Hepatocyte (in vitro differentiated cells): ENCODE measurements at regions not wholly inside any gene's neighbourhood (a gene's known extent, or its start where the extent isn't known, plus 50 kb on each side); places are given as distances from the start of the nearest gene placed in this dataset.
A peak's percentile ranks its signal among the peaks of the same experiment; 100 is the strongest.

ENCODE experiments used
- DNase-seq: peaks from one replicate; pipeline ENCODE4 v3.0.0-alpha.2; 2016; ENCODE audit warnings: low spot score
- H2AFZ ChIP-seq: fragments of 200-600 bp; sonication (generic); 2 replicates; pipeline ENCODE4 v1.6.0; 2016; ENCODE audit warnings: antibody characterized with exemption, mild to moderate bottlenecking
- H3K27ac ChIP-seq: fragments of 200-600 bp; sonication (generic); 2 replicates; pipeline ENCODE4 v1.5.1; 2016; ENCODE audit warnings: mild to moderate bottlenecking
- H3K27me3 ChIP-seq: fragments of 200-600 bp; sonication (generic); 2 replicates; pipeline ENCODE4 v1.6.1; 2016
- H3K36me3 ChIP-seq: fragments of 200-600 bp; sonication (generic); replicated peaks from 2 replicates; pipeline ENCODE4 v1.5.1; 2016; ENCODE audit warnings: low read depth; ENCODE audit not compliant: insufficient read depth
- H3K4me1 ChIP-seq: fragments of 200-600 bp; sonication (generic); 2 replicates; pipeline ENCODE4 v1.5.1; 2016; ENCODE audit warnings: mild to moderate bottlenecking, moderate library complexity; ENCODE audit not compliant: insufficient read depth
- H3K4me2 ChIP-seq: fragments of 200-600 bp; sonication (generic); 2 replicates; pipeline ENCODE4 v1.6.0; 2016
- H3K4me3 ChIP-seq: fragments of 200-600 bp; sonication (generic); 2 replicates; pipeline ENCODE4 v1.5.1; 2016; ENCODE audit warnings: mild to moderate bottlenecking
- H3K79me2 ChIP-seq: fragments of 200-600 bp; sonication (generic); 2 replicates; pipeline ENCODE4 v1.6.0; 2017; ENCODE audit warnings: mild to moderate bottlenecking
- H3K9me2 ChIP-seq: fragments of 200-600 bp; sonication (generic); replicated peaks from 2 replicates; pipeline ENCODE4 v1.6.0; 2017; ENCODE audit warnings: mild to moderate bottlenecking; ENCODE audit not compliant: insufficient read depth
- H3K9me3 ChIP-seq: fragments of 200-600 bp; sonication (generic); 2 replicates; pipeline ENCODE4 v1.5.1; 2016; ENCODE audit warnings: low read depth, mild to moderate bottlenecking
- H4K20me1 ChIP-seq: fragments of 200-600 bp; sonication (generic); 2 replicates; pipeline ENCODE4 v1.6.0; 2016; ENCODE audit warnings: mild to moderate bottlenecking; ENCODE audit not compliant: insufficient read depth, poor library complexity, severe bottlenecking
- EZH2 ChIP-seq: fragments of 200-600 bp; sonication (generic); IDR thresholded peaks from 2 replicates; pipeline ENCODE4 v1.6.1; 2016; ENCODE audit warnings: antibody characterized with exemption, mild to moderate bottlenecking, borderline replicate concordance
- EZH2phosphoT487 ChIP-seq: fragments of 200-600 bp; sonication (generic); IDR thresholded peaks from one replicate; pipeline ENCODE4 v1.6.1; 2018; ENCODE audit warnings: antibody characterized with exemption, mild to moderate bottlenecking, low read depth, moderate library complexity; ENCODE audit not compliant: unreplicated experiment, severe bottlenecking
- WGBS: methylation state at CpG from one replicate; pipeline ENCODE4 v1.1.6; 2016; ENCODE audit warnings: low lambda C conversion rate; ENCODE audit errors: missing lambda C conversion rate; 5-methylcytosine and 5-hydroxymethylcytosine counted together
- TF ChIP-seq, protein P1 (sequence below): fragments of 200-600 bp; sonication (generic); IDR thresholded peaks from 2 replicates; pipeline ENCODE4 v1.5.1; 2016; ENCODE audit warnings: antibody characterized with exemption, mild to moderate bottlenecking; ENCODE audit not compliant: poor library complexity

DNA sequence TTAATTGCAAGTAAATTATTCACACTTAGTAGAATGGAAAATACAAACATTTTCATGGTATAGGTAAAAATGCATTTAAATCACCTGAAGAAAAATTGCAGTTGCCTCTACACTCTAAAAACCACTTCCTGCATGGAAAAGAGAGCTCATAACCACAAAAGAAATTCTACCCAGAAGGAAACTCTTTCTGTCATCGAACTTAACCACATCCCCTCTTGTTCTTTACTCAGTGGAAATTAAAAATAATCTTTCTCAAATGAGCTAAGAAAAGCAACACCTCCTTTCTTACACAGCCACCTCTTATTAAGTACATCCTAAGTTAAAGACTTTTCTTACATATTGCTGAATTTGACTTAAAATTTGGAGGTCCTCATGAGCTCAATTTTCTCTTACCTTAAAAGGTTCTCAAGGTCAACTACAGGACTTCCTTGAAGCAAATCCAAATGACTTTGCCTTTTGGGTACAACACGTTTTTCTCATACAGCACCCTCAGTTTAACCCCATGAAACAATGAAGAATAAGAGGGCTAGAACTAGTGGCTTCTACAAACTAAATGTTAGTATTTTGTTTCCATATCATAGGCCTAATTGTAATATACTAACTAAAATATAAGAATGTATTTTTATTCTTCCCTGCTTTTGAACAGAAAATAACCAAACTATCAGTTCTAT is 109.1 kb upstream of the CRIM1 start:
- no peaks in the 10 kb centered on the region for H3K36me3 ChIP-seq
- no peaks in the 10 kb centered on the region for H3K79me2 ChIP-seq
- H4K20me1 ChIP-seq: no peaks in the 10 kb centered on the region
- no peak overlapping the region for H3K4me2 ChIP-seq
- 82% methylated on average over 2 of the region's 2 CpGs for WGBS
- no peaks in the 10 kb centered on the region for H3K4me1 ChIP-seq
- no peaks in the 10 kb centered on the region for H3K27me3 ChIP-seq
- H3K9me2 ChIP-seq: no peaks in the 10 kb centered on the region
- no peak for TF ChIP-seq EZH2
- TF ChIP-seq, protein P1, sequence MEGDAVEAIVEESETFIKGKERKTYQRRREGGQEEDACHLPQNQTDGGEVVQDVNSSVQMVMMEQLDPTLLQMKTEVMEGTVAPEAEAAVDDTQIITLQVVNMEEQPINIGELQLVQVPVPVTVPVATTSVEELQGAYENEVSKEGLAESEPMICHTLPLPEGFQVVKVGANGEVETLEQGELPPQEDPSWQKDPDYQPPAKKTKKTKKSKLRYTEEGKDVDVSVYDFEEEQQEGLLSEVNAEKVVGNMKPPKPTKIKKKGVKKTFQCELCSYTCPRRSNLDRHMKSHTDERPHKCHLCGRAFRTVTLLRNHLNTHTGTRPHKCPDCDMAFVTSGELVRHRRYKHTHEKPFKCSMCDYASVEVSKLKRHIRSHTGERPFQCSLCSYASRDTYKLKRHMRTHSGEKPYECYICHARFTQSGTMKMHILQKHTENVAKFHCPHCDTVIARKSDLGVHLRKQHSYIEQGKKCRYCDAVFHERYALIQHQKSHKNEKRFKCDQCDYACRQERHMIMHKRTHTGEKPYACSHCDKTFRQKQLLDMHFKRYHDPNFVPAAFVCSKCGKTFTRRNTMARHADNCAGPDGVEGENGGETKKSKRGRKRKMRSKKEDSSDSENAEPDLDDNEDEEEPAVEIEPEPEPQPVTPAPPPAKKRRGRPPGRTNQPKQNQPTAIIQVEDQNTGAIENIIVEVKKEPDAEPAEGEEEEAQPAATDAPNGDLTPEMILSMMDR: no peak
- no peak overlapping the region for H2AFZ ChIP-seq
- no peak overlapping the region for H3K27ac ChIP-seq
- no peaks in the 10 kb centered on the region for H3K9me3 ChIP-seq
- H3K4me3 ChIP-seq: no peak overlapping the region
- no peak for DNase-seq

DNA sequence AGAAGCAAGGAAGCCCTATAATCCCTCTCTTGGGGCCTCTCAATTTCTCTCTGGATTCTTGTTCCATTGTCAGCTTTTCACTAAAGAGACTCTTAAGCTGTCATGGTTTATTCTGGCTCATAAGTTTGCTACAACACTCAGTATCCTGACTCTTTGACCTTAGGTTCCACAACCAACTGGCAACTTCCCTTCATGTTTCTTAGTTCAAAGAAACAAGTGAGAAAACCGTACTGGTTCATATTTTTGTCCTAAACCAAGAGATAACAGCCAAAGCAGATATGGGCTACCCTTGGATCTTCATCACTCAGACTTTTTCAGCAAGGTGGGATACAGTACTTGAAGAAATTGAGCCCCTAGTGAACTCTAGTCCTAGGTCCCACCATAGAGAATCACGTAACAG is 109.9 kb upstream of the CRIM1 start:
- no peaks in the 10 kb centered on the region for H4K20me1 ChIP-seq
- 73% methylated on average over 2 of the region's 2 CpGs for WGBS
- DNase-seq: no peak
- H3K36me3 ChIP-seq: no peaks in the 10 kb centered on the region
- H3K9me2 ChIP-seq: no peaks in the 10 kb centered on the region
- no peaks in the 10 kb centered on the region for H3K9me3 ChIP-seq
- H3K27me3 ChIP-seq: no peaks in the 10 kb centered on the region
- no peak for TF ChIP-seq EZH2
- TF ChIP-seq, protein P1: no peak
- no peak for TF ChIP-seq EZH2phosphoT487
- no peak overlapping the region for H3K27ac ChIP-seq
- no peak overlapping the region for H3K4me3 ChIP-seq
- H2AFZ ChIP-seq: no peak overlapping the region
- H3K4me2 ChIP-seq: no peak overlapping the region
- no peaks in the 10 kb centered on the region for H3K4me1 ChIP-seq
- no peaks in the 10 kb centered on the region for H3K79me2 ChIP-seq

GRCh38 chr2:36238106-36238505 is 117.5 kb upstream of the CRIM1 start:
- WGBS: 35% methylated on average over 6 of the region's 6 CpGs
- DNase-seq: peak; percentile 11
- no peak for TF ChIP-seq EZH2phosphoT487
- TF ChIP-seq, protein P1: no peak
- no peak for TF ChIP-seq EZH2

GRCh38 chr2:36235882-36236281 is 119.7 kb upstream of the CRIM1 start:
- H3K27ac ChIP-seq: no peak overlapping the region
- no peak for DNase-seq
- no peaks in the 10 kb centered on the region for H3K9me2 ChIP-seq
- H3K36me3 ChIP-seq: no peaks in the 10 kb centered on the region
- H3K4me1 ChIP-seq: no peaks in the 10 kb centered on the region
- H3K4me2 ChIP-seq: no peak overlapping the region
- H3K27me3 ChIP-seq: no peaks in the 10 kb centered on the region
- H3K9me3 ChIP-seq: no peaks in the 10 kb centered on the region
- H4K20me1 ChIP-seq: no peaks in the 10 kb centered on the region
- no peaks in the 10 kb centered on the region for H3K79me2 ChIP-seq
- TF ChIP-seq EZH2phosphoT487: no peak
- TF ChIP-seq EZH2: no peak
- TF ChIP-seq, protein P1: no peak
- no peak overlapping the region for H2AFZ ChIP-seq
- no peak overlapping the region for H3K4me3 ChIP-seq

More at GRCh38 chr2:36238106-36238505, 117.5 kb upstream of the CRIM1 start:
- Histone ChIP-seq H4K20me1 (no peaks in the 10 kb centered on the region), H3K9me2 (no peaks in the 10 kb centered on the region), H3K27ac (no peak overlapping the region), H3K9me3 (no peaks in the 10 kb centered on the region), H3K4me3 (no peak overlapping the region), H3K27me3 (no peaks in the 10 kb centered on the region), H3K79me2 (no peaks in the 10 kb centered on the region), H2AFZ (no peak overlapping the region), H3K36me3 (no peaks in the 10 kb centered on the region), H3K4me1 (no peaks in the 10 kb centered on the region), H3K4me2 (no peak overlapping the region)
